ENCODE measurements at regions not wholly inside any gene's neighbourhood (a gene's known extent, or its start where the extent isn't known, plus 50 kb on each side); places are given as distances from the start of the nearest gene placed in this dataset.
"Not testable (repeated sequence)": the region's sequence is repeated elsewhere in the genome, so short reads cannot be mapped to it uniquely, and the experiment has no call there.

GRCh38 chr18:66994790-66995189 is 390.9 kb upstream of the CDH19 start:
- DNase-seq: no peak

DNA sequence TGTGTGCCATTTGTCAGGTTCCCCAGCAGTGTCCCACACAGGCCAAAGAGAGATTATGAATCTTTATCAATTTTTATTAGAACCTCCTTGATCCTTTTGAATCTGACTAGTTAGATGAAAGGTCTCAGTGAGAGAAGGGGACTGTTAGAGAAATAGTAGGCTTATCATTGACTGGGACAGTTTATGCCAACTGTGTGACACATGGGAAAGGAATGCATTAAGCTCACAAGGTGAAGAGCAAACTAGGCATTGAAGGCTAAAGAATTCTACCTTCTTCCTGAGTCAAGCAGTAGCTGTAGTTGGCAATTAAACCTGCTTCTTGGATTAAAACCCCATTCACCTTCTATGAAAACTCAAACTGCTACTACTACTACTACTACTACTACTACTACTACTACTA is 389.6 kb upstream of the CDH19 start:
- no peak for DNase-seq

- DNase-seq: no peak
These were observed 387.0 kb upstream of the CDH19 start for GRCh38 chr18:66990909-66991308.

- DNase-seq: no peak
These were observed 375.1 kb upstream of the CDH19 start for GRCh38 chr18:66979009-66979408.

DNA sequence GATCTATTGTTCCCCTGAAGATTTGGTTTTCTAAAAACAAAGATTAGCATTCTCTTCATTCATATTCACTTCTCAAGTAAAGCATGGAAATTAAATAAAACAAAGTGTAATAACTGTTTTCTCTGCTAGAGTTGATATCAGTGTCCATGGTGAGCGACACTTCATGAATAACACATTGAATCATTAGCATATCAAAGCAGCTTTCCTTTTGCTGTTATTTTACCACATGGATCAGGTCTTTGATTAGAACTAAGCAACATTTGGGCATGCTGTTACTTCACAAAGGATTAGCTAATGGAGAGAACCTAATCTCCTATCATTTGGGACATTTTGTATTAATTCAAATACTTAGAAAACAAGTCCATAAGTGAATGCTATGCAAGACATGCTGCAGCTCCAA is 368.8 kb upstream of the CDH19 start:
- DNase-seq: no peak

DNA sequence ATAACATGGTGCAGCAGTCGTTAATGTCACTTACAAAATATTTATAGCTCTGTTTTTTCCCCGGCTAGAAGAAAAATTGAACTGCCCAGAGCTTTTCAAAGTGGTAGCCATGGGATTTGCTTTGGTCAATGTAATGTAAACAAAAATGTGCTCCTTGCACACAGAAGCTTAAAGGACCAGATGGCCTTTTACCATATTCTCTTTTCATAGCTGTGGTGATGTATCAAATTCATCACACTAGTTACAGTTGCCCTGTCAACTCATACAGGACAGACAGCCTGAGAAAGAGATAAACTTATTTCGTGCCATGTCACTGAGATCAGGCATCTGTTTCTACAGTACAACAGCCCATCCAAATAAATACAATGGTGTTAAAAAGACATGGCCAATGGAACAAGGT is 368.1 kb upstream of the CDH19 start:
- DNase-seq: no peak

DNA sequence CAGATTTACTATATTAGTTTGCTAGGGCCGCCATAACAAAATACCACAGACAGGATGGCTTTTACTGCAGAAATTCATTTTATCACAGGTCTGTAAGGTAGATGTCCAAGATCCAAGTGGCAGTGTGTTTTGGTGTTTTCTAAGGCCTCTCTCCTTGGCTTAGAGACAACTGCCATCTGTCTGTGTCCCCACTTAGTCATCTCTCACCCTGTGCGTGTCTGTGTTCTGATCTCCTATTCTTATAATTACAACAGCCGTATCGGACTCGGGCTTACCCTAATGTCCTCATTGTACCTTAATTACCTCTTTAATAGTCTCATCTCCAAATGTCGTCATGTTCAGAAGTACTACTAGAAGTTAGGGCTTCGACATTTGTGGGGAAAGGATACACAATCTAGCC is 362.3 kb upstream of the CDH19 start:
- DNase-seq: no peak

DNA sequence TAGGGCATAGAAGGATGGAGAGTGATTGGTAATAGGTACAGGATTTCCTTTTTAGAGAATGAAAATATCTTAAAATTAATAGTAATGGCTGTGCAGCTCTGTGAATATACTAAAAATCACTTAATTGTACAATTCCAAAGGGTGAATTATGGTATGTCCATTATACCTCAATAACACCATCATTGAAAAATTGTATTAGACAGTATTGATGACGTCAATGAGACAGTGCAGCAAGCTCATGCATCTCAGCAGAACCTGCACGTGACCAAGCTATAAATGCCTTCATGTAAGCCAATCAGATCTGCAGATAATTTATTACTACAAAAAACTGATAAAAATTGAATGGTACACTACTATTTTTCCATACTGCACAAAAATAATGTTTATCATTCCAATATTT is 354.4 kb upstream of the CDH19 start:
- no peak for DNase-seq

- no peak for DNase-seq
These were observed 347.9 kb upstream of the CDH19 start for GRCh38 chr18:66951750-66952149.

DNA sequence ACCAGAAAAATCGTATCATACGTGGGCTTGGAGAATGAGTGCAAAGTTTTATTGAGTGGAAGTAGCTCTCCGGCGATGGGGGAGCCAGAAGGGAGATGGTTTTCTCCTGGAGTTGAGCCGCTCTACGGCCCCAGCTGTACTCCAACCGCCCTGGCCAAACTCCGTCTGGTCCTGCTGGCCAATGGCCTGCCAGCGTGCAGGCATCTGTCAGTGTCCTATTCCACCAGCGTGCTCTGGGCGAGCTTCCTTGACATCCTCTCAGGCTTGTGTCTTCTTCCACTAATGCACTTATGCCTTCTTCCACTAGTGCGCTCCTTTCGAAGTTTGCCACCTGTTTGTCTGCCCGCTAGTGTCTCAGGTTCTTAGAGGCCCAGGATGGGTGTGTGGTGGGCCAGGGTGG is 345.5 kb upstream of the CDH19 start:
- no peak for DNase-seq

DNA sequence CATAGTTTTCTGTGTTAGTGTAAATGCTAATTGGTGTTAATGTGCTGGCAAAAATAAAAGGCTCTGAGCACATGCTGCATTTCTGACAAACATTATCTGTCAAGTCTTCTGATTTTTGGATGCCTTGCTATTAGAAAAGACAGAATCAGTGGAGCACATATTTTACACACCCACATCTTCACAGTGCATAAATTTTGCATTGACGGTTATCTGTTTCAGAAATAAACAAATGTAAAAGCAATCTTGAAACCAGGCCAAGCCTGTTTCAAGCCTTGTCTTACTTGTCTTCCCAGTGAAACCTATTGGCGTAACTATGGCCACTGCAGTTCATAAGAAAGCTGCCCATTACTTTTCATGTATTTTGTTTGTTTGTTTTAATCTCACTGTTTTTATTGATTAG is 333.7 kb upstream of the CDH19 start:
- no peak for DNase-seq

GRCh38 chr18:66931010-66931409 is 327.1 kb upstream of the CDH19 start:
- DNase-seq: no peak

- DNase-seq: no peak
These were observed 312.9 kb upstream of the CDH19 start for GRCh38 chr18:66916834-66917233.

DNA sequence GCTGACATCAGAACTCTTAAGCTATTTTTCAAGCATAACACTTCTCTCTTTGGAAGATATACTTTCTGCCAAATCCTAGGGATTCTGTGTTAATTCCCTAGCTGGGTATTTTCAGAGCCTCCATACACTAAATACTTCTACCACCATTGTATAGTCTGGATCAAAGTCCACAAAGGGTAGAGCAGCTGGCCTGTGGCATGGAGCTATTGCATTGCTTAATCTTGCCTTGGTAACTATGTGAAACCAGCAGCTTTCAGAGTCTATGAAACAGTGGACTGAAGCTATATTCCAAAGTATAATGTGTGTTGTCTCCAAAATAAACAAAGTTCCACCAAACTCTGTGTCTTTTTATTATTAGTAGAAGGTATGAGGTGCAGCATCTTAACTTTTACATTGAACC is 296.9 kb upstream of the CDH19 start:
- no peak for DNase-seq

GRCh38 chr18:66895631-66896030 is 291.7 kb upstream of the CDH19 start:
- DNase-seq: no peak

- DNase-seq: no peak
These were observed 291.0 kb upstream of the CDH19 start for GRCh38 chr18:66894851-66895250.

DNA sequence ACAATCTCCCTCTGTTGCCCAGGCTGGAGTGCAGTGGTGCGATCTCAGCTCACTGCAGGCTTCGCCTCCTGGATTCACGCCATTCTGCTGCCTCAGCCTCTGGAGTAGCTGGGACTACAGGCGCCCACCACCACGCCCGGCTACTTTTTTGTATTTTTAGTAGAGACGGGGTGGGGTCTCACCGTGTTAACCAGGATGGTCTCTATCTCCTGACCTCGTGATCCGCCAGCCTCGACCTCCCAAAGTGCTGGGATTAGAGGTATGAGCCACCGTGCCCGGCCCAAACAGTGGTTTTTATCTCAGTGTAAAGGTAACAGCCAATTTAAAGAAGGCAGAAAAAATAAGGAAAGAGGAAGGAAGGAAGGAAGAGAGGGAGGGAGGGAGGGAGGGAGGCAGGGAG is 288.5 kb upstream of the CDH19 start:
- not testable (repeated sequence) for DNase-seq

GRCh38 chr18:66874812-66875474 is 271.1 kb upstream of the CDH19 start:
- DNase-seq: no peak

DNA sequence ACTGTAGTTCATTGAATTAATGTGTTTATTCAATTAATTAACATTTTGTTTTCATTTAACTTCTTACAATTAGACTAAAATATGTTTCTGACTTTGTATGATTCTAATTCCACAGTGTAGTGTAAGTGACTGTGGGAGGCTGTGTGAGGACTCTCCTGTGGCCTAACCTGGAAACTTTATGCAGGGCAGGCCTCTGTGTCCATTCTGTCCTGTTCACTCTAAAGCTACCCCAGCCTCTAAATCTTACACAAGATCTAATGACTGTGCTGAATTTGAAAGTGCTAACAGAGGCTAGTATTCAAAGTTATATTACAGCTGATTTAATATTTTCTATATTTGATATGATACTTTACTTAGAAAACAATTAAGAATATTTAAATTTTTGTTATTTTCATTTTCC is 270.5 kb upstream of the CDH19 start:
- no peak for DNase-seq

DNA sequence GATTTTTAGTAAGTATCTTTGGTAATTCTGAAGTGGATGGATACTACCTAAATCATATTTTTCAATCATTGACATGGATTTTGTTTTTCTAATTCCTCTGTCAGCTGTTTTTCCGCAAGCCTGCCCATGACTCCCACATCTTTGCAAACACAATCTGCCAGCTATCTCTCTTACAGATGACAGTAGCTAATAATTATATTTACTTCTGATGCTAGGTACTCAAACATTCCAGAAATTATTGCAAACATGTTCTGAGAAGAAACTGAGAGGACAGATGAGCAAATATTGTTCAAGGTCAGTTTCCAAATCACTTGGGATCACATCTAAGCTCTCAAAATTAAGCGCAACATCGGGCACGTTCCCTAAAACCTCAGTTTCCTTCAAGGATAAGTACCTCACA is 270.0 kb upstream of the CDH19 start:
- no peak for DNase-seq

DNA sequence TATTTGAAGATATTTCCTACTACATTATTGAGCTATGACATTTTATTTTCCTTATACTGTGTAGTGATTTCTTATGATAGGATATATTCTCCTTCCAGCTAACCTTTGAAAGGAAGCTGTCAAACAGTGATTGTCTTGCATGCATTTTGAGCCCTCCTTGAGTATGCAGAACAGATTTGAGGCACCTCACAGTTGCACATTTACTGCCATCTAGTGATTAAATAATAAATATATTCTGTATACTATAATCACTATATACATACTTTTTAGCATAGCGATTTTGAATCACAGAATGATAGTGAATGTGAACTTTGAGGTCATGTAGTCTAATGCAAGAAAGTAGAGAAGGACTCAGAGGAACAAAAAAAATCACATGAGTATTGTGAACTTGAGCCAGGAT is 268.4 kb upstream of the CDH19 start:
- DNase-seq: peak in 1 of 2 donors; percentile 18

GRCh38 chr18:66867653-66868052 is 263.8 kb upstream of the CDH19 start:
- no peak for DNase-seq

DNA sequence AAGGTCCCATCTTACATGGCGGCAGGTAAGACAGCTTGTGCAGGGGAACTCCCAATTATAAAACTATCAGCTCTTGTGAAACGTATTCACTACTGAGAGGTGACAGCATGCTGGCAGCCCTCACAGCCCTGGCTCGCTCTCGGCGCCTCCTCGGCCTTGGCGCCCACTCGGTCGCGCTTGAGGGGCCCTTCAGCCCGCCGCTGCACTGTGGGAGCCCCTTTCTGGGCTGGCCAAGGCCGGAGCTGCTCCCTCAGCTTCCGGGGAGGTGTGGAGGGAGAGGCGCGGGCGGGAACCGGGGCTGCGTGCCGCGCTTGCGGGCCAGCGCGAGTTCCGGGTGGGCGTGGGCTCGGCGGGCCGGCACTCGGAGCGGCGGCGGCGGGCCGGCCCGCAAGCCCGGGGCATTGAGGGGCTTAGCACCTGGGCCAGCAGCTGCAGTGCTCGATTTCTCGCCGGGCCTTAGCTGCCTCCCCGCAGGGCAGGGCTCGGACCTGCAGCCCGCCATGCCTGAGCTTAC is 262.6 kb upstream of the CDH19 start:
- not testable (repeated sequence) for DNase-seq

- no peak for DNase-seq
These were observed 234.6 kb upstream of the CDH19 start for GRCh38 chr18:66838340-66838987.

DNA sequence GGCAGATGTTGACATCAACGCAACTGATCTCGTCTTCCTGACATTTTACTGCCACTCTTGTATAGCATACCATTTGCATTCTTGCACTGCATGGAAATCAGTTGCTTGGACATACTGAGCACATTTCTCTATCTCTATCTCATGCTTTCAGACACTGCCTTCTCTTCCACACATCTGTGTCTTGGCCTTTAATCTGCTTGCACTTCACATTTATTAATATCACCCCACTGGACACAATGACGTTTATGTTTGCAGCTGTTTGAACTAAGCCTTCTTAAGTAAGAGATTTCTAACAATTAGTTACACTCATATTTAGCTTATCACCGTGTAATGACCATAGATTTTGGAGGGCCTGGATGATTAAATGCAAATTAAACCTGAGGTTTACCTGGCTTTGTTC is 229.8 kb upstream of the CDH19 start:
- DNase-seq: no peak

Measured in hippocampal formation (tissue), 2 donors.